ENCODE measurements at regions not wholly inside any gene's neighbourhood (a gene's known extent, or its start where the extent isn't known, plus 50 kb on each side); places are given as distances from the start of the nearest gene placed in this dataset.
A peak's percentile ranks its signal among the peaks of the same experiment; 100 is the strongest.

DNA sequence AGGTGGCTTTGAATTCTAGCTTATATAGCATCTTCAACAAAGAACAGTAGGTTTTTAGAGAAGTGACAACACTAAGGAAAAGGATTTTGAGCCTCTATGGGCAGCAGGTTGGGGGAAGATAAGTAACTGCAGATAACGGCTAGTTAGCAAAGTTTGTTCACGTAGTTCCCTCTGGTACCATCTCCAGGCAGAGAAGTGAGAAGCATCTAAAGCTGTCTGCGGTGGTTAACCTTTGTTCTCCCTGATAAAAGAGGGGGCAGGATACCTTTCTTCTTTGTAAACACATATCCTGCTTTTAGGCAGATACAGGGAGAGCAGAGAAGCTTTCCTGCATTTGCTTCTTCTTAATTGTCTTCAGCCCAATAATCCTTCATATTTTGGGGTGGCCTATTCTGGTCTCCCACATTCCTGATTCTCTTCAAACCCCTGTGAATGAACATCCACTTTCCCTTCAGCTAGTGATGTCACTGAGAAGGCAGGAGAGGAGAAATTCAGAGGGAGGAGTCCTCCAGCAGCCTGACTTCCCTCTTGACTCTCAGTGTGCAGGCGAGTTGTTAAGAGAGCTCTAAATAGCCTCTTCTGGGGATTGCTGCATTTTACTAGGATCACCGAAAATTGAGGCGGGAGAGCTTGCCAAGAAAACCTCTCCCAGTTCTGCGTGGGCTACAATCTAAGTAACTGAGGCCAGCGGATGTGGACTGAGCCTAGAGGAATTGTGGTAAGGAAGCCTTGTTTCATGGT lies 393.7 kb upstream of the C2CD4B start:
- Mint-ChIP-seq H3K4me1 (peaks cover 38% of the 10 kb centered on the region), H3K27me3 (ENCODE audit: low read depth, poor library complexity) (no peaks in the 10 kb centered on the region), H3K9me3 (no peaks in the 10 kb centered on the region), H3K4me3 (no peak overlapping the region), H3K27ac (no peak overlapping the region), H3K36me3 (ENCODE audit: low read depth) (peaks cover 10% of the 10 kb centered on the region)
- TF ChIP-seq, protein P1, sequence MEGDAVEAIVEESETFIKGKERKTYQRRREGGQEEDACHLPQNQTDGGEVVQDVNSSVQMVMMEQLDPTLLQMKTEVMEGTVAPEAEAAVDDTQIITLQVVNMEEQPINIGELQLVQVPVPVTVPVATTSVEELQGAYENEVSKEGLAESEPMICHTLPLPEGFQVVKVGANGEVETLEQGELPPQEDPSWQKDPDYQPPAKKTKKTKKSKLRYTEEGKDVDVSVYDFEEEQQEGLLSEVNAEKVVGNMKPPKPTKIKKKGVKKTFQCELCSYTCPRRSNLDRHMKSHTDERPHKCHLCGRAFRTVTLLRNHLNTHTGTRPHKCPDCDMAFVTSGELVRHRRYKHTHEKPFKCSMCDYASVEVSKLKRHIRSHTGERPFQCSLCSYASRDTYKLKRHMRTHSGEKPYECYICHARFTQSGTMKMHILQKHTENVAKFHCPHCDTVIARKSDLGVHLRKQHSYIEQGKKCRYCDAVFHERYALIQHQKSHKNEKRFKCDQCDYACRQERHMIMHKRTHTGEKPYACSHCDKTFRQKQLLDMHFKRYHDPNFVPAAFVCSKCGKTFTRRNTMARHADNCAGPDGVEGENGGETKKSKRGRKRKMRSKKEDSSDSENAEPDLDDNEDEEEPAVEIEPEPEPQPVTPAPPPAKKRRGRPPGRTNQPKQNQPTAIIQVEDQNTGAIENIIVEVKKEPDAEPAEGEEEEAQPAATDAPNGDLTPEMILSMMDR (IDR thresholded peaks at IDR 0.05), result no peak
- DNase-seq, result no peak

DNA sequence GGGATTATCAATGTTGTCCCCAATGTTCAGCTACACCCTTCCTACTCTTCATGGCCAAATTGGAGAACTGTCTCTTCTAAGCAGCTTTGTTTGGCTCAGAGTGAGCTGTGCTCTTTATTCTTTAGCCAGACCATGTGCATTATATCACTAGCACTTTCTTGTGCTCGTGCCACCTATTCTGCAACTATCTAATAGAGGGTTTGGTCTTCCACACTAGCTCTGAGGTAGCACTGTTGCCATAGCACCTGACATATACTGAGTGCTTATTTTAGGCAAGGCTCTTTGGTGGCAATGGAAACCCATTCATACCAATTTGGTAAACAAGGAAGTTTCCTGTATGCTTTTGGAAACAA lies 394.3 kb upstream of the C2CD4B start:
- DNase-seq, result no peak
- H3K27ac Mint-ChIP-seq, result no peak overlapping the region
- TF ChIP-seq, protein P1 (IDR thresholded peaks at IDR 0.05), result no peak
- H3K4me3 Mint-ChIP-seq, result no peak overlapping the region
- H3K9me3 Mint-ChIP-seq, result no peaks in the 10 kb centered on the region
- H3K4me1 Mint-ChIP-seq, result peaks cover 43% of the 10 kb centered on the region
- no peaks in the 10 kb centered on the region for H3K27me3 Mint-ChIP-seq (ENCODE audit: low read depth, poor library complexity)
- peaks cover 10% of the 10 kb centered on the region for H3K36me3 Mint-ChIP-seq (ENCODE audit: low read depth)

DNA sequence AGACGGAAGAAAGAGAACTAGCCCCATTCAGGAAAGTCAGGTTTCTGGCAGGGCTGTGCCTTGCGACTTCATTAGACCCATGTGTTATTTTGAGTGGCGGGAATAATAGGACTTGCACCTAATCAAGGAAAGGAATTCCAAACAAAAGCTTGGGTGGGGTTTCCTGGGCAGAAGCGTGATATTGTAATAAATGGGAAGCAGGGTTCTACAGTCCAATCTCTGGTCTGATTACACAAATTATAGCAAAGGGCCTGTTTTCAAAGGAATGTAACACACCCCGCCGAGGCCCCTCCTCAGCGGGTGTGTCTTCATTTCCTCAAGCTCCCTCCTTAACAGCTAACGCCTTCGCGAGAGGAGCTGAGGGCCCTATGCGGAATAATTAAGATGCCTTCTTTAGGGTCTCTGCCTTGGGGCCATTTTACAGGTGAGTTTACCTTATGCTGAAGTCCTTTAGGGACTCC lies 396.0 kb upstream of the C2CD4B start:
- H3K4me3 Mint-ChIP-seq, result no peak overlapping the region
- no peaks in the 10 kb centered on the region for H3K9me3 Mint-ChIP-seq
- H3K27me3 Mint-ChIP-seq (ENCODE audit: low read depth, poor library complexity), result no peaks in the 10 kb centered on the region
- H3K4me1 Mint-ChIP-seq, result peaks cover 57% of the 10 kb centered on the region
- peaks cover 10% of the 10 kb centered on the region for H3K36me3 Mint-ChIP-seq (ENCODE audit: low read depth)
- TF ChIP-seq, protein P1 (IDR thresholded peaks at IDR 0.05), result no peak
- no peak for DNase-seq
- no peak overlapping the region for H3K27ac Mint-ChIP-seq

DNA sequence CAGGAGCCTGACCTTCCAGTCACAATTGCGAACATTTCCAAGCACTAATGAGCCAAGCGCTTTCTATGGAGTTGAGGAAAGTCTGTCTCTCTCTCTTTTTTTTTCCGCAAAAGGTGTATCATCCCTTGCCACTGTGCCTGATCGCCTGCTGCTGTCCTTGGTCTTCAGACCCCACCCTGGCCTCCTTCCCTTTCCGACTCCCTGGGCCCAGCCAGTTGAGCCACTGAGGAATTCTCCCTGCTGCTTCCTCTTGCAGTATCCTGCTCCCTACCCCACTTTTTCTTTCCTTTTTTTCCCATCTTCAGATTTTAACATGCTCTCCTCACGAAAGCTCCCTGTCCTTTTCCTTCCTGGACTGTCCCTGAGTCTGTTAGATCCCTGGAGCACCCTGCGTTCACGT lies 396.5 kb upstream of the C2CD4B start:
- H3K27me3 Mint-ChIP-seq (ENCODE audit: low read depth, poor library complexity), result no peaks in the 10 kb centered on the region

DNA sequence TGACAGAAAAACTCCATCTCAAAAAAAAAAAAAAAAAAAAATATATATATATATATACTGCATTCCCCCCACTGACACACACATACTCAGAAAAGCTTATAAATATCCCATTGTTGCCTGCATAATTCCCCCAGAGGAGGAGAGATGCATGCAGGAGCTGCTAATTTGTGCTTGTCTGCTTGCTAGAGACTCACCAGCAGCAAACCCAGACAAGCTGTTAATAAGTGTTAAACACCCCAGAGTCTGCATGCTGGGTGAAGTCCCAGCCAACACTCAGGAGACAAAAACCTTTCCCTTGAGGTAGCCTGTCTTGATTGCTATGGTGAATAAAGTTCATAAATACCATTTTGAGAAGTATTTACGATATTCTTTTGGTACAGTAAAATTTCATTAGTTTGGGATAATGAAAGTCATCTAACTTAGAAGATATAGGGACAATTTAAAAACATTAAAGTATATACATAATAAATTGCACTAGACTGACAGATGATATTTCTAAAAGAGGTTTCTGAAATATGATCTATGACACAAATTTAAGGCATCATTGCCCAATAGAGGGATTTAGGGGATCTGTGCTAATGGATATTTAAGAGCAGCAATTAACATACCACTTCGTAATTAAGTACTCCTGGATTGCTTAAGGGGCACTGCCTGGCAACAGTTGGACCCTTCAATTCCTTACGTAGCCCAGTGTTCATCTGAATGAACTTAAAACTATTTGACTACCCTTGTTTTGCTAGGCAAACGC lies 400.0 kb upstream of the C2CD4B start:
- Mint-ChIP-seq H3K4me3 (no peak overlapping the region), H3K27ac (peak overlapping the region; percentile 47), H3K27me3 (ENCODE audit: low read depth, poor library complexity) (peaks cover 2% of the 10 kb centered on the region), H3K9me3 (no peaks in the 10 kb centered on the region), H3K36me3 (ENCODE audit: low read depth) (peaks cover 10% of the 10 kb centered on the region), H3K4me1 (peaks cover 42% of the 10 kb centered on the region)
- TF ChIP-seq, protein P1 (IDR thresholded peaks at IDR 0.05), result no peak
- DNase-seq, result no peak

More for the DNA sequence above, 396.5 kb upstream of the C2CD4B start:
- no peak for DNase-seq
- TF ChIP-seq, protein P1 (IDR thresholded peaks at IDR 0.05), result no peak
- peak overlapping the region; percentile 31 for H3K27ac Mint-ChIP-seq
- H3K4me3 Mint-ChIP-seq, result no peak overlapping the region
- no peaks in the 10 kb centered on the region for H3K9me3 Mint-ChIP-seq
- H3K4me1 Mint-ChIP-seq, result peaks cover 57% of the 10 kb centered on the region
- peaks cover 10% of the 10 kb centered on the region for H3K36me3 Mint-ChIP-seq (ENCODE audit: low read depth)
